HepG2 (cell line): ENCODE measurements at regions not wholly inside any gene's neighbourhood (a gene's known extent, or its start where the extent isn't known, plus 50 kb on each side); places are given as distances from the start of the nearest gene placed in this dataset.

ENCODE experiments used
- ATAC-seq: fragments of 200-7000 bp; cut with Tn5 transposase; 3 replicates; pipeline ENCODE4 v1.9.1; 2020; ENCODE audit warnings: mild to moderate bottlenecking, moderate library complexity
- BruUV-seq: library from RNA; stranded (reverse); fragments of 400-500 nt; replicated peaks from 2 replicates; lab custom pipeline; 2021; lab: Mats Ljungman, UMichigan
- CTCF ChIA-PET: fragments of 300-600 bp; formaldehyde crosslinking; extraction: SDS; loops from one replicate; lab custom pipeline; 2021; ENCODE audit warnings: low total read pairs, inconsistent platforms, low intra/inter-chr PET ratio; lab: Yijun Ruan, JAX
- POLR2A ChIA-PET: fragments of 350-600 bp; sonication (Branson Sonifier 250); formaldehyde crosslinking; loops from one replicate; lab custom pipeline; 2020; ENCODE audit warnings: antibody characterized with exemption, inconsistent platforms; lab: Yijun Ruan, JAX
- DNase-seq: peaks from one replicate; pipeline ENCODE4 v3.0.0-alpha.2; 2015; ENCODE audit warnings: low spot score
- FAIRE-seq: peaks from 3 replicates; lab custom pipeline; 2011; peaks lifted over from hg19 to GRCh38; lab: Jason Lieb, UNC
- H2AFZ ChIP-seq: one replicate; pipeline ENCODE4 v1.6.1; 2011; ENCODE audit warnings: low read length, inconsistent platforms
- H3K27ac ChIP-seq: fragments of 300-600 bp; 3 replicates; pipeline ENCODE4 v1.8.0; 2011; ENCODE audit warnings: mixed run types, mild to moderate bottlenecking, mixed read lengths, low read length, inconsistent platforms; ENCODE audit not compliant: insufficient read depth; ENCODE audit errors: extremely low read length
- H3K27me3 ChIP-seq, 2 experiments: fragments of 200-600 bp in 1 of 2; 2 replicates in 1 of 2; 3 replicates in 1 of 2; pipeline versions ENCODE4 v1.6.0 to v1.8.0; 2011; ENCODE audit warnings: low read length in 2 of 2, mild to moderate bottlenecking in 2 of 2, moderate library complexity in 2 of 2, inconsistent platforms in 1 of 2; ENCODE audit not compliant: insufficient read depth in 2 of 2, control insufficient read depth in 1 of 2
- H3K36me3 ChIP-seq, 2 experiments: fragments of 200-600 bp in 1 of 2; replicated peaks in 1 of 2; 2 replicates in 1 of 2; 3 replicates in 1 of 2; pipeline versions ENCODE4 v1.5.1 to v1.8.0; 2011; ENCODE audit warnings: low read length in 2 of 2, inconsistent platforms in 1 of 2; ENCODE audit not compliant: insufficient read depth in 2 of 2, control insufficient read depth in 1 of 2
- H3K4me1 ChIP-seq: 2 replicates; pipeline ENCODE4 v1.5.1; 2012; ENCODE audit warnings: low read length, inconsistent platforms; ENCODE audit not compliant: insufficient read depth
- H3K4me2 ChIP-seq: 2 replicates; pipeline ENCODE4 v1.6.0; 2011; ENCODE audit warnings: low read depth, low read length, inconsistent platforms
- H3K4me3 ChIP-seq, 3 experiments: fragments of 200-600 bp in 1 of 3; sonication (generic), shearing (Covaris generic) in 1 of 3; replicated peaks in 1 of 3; 2 replicates each; pipeline ENCODE4 v1.5.1; 2011 to 2016; ENCODE audit warnings: low read length in 3 of 3, inconsistent platforms in 2 of 3, low read depth in 2 of 3, mild to moderate bottlenecking in 2 of 3, control low read depth in 1 of 3, mixed read lengths in 1 of 3; ENCODE audit not compliant: insufficient read depth in 1 of 3
- H3K79me2 ChIP-seq: one replicate; pipeline ENCODE4 v1.6.1; 2011; ENCODE audit warnings: low read length, inconsistent platforms; ENCODE audit not compliant: insufficient read depth
- H3K9ac ChIP-seq: 2 replicates; pipeline ENCODE4 v1.6.0; 2011; ENCODE audit warnings: mild to moderate bottlenecking, low read depth, low read length, inconsistent platforms; ENCODE audit not compliant: insufficient read depth
- H3K9me3 ChIP-seq: 2 replicates; pipeline ENCODE4 v1.5.1; 2012; ENCODE audit warnings: mild to moderate bottlenecking, low read length
- H4K20me1 ChIP-seq: 2 replicates; pipeline ENCODE4 v1.6.0; 2011; ENCODE audit warnings: inconsistent platforms, mild to moderate bottlenecking, low read length, moderate library complexity; ENCODE audit not compliant: insufficient read depth
- CREB1 ChIP-seq, 2 experiments: fragments of 450-650 bp in 1 of 2; IDR thresholded peaks; 2 replicates each; pipeline ENCODE4 v1.6.1; 2016 to 2017; ENCODE audit warnings: control low read depth in 1 of 2, mild to moderate bottlenecking in 1 of 2, missing compliant biosample characterization in 1 of 2, missing genetic modification characterization in 1 of 2
- GATAD2A ChIP-seq: IDR thresholded peaks from 2 replicates; pipeline ENCODE4 v1.6.1; 2016
- HIVEP1 ChIP-seq: sonication (generic); formaldehyde crosslinking; IDR thresholded peaks from 2 replicates; pipeline ENCODE4 v1.4.0; 2020; ENCODE audit warnings: mild to moderate bottlenecking, missing genetic modification reagents
- TARDBP ChIP-seq: sonication (generic); formaldehyde crosslinking; IDR thresholded peaks from 2 replicates; pipeline ENCODE4 v1.8.0; 2022; ENCODE audit warnings: mild to moderate bottlenecking, missing genetic modification reagents
- USF2 ChIP-seq, 2 experiments: sonication (generic) in 1 of 2; formaldehyde crosslinking in 1 of 2; IDR thresholded peaks; 2 replicates each; pipeline versions ENCODE4 v1.5.1 to v1.6.1; 2011 to 2020; ENCODE audit warnings: borderline replicate concordance in 1 of 2, low read depth in 1 of 2, low read length in 1 of 2, mild to moderate bottlenecking in 1 of 2, missing genetic modification reagents in 1 of 2, moderate library complexity in 1 of 2
- ZBTB34 ChIP-seq: sonication (generic); formaldehyde crosslinking; IDR thresholded peaks from 2 replicates; pipeline ENCODE4 v1.8.0; 2022; ENCODE audit warnings: mild to moderate bottlenecking, missing genetic modification reagents
- ZNF160 ChIP-seq: sonication (generic); formaldehyde crosslinking; IDR thresholded peaks from 2 replicates; pipeline ENCODE4 v1.8.0; 2022; ENCODE audit warnings: mild to moderate bottlenecking, inconsistent platforms, missing genetic modification reagents
- ZNF329 ChIP-seq: sonication (generic); formaldehyde crosslinking; IDR thresholded peaks from 2 replicates; pipeline ENCODE4 v1.9.0; 2021; ENCODE audit warnings: low read depth, mild to moderate bottlenecking, missing genetic modification reagents
- ZSCAN22 ChIP-seq: sonication (generic); formaldehyde crosslinking; IDR thresholded peaks from 2 replicates; pipeline ENCODE4 v1.4.0; 2020; ENCODE audit warnings: mild to moderate bottlenecking, missing genetic modification reagents
- WGBS: methylation state at CpG from one replicate; pipeline ENCODE4 v1.1.6; 2017; ENCODE audit warnings: low lambda C conversion rate; 5-methylcytosine and 5-hydroxymethylcytosine counted together
- in situ Hi-C: cut with HindIII; loops from 2 replicates; pipeline ENCODE4 v1.10.0; 2017; ENCODE audit warnings: low pct_unique_long_range_greater_than_20kb; ENCODE audit not compliant: extremely low pct_ligation_motif_present
- intact Hi-C: fragments of 100-400 bp; cut with micrococcal nuclease; formaldehyde crosslinking; loops from one replicate; pipeline ENCODE4 v1.10.0; 2022; ENCODE audit not compliant: unreplicated experiment

- CTCF ChIA-PET, result no interaction called here
- Histone ChIP-seq H3K4me2 (no peak overlapping the region), H3K27ac (no peak overlapping the region), H3K79me2 (no peaks in the 10 kb centered on the region), H4K20me1 (no peaks in the 10 kb centered on the region), H3K27me3 (no peaks in the 10 kb centered on the region), H3K4me3 (no peak overlapping the region), H2AFZ (no peak overlapping the region), H3K36me3 (no peaks in the 10 kb centered on the region)
- ATAC-seq (no peak), FAIRE-seq (no peak), DNase-seq (no peak)
- intact Hi-C loops, result no loop called here
- 97% methylated on average over 1 of the region's 1 CpG for WGBS
- BruUV-seq, result no TSS peak
- in situ Hi-C loops, result no loop called here
- TF ChIP-seq GATAD2A (CRISPR knock-in tag) (no peak), TARDBP (CRISPR knock-in tag) (no peak), ZNF160 (no peak), ZBTB34 (no peak), CREB1 (IDR thresholded peaks at IDR 0.05) (no peak), CREB1 (CRISPR knock-in tag; IDR thresholded peaks at IDR 0.05) (no peak), USF2 (IDR thresholded peaks at IDR 0.05; ENCODE audit: low read depth, low read length) (no peak), USF2 (CRISPR knock-in tag; IDR thresholded peaks at IDR 0.05; ENCODE audit: borderline replicate concordance) (no peak), ZNF329 (CRISPR knock-in tag) (no peak), HIVEP1 (CRISPR knock-in tag) (no peak), ZSCAN22 (CRISPR knock-in tag) (no peak)
- TF ChIP-seq, all 625 proteins: peak for 0
- no peaks in the 10 kb centered on the region for H3K9me3 ChIP-seq
- H3K9ac ChIP-seq, result no peak overlapping the region
- POLR2A ChIA-PET, result no interaction called here
- H3K4me1 ChIP-seq, result peaks cover 25% of the 10 kb centered on the region
These were observed 59.9 kb downstream of the BMP4 start for GRCh38 chr14:53896726-53897125.
